NCI-H2196 (cell line): ENCODE measurements at regions not wholly inside any gene's neighbourhood (a gene's known extent, or its start where the extent isn't known, plus 50 kb on each side); places are given as distances from the start of the nearest gene placed in this dataset.

ENCODE experiments used
- DNase-seq: peaks from one replicate; lab custom pipeline; 2025; ENCODE audit not compliant: unreplicated experiment; lab: John Stamatoyannopoulos, UW

GRCh38 chr3:193870376-193871219, 265.4 kb upstream of the HES1 start:
- DNase-seq: no peak

GRCh38 chr3:193871220-193871485, 264.8 kb upstream of the HES1 start:
- DNase-seq: no peak

DNA sequence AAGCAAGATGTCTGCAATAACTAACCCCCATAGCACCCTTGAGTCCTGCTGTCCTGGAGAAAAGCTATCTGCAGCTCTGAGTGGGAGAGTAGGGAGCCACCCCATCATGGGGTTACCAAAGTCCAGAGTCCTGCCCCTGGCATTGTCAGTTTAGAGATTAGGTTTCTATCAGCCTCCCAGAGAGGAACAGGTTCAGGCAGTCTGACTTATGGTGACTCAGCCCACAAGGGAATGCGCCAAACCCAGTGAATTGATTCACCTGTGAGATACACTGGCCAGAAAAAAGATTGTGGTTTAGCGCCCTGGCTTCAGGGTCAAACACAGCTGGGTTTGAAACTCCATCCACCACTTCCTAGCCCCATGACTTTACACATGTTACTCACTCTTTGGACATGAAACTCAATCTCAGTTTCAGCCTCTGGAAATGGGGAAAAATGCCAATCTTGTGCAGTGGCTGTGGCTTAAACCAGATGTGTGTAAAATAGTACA, 263.6 kb upstream of the HES1 start:
- DNase-seq: peak; percentile 99

GRCh38 chr3:193873426-193874201, 262.3 kb upstream of the HES1 start:
- no peak for DNase-seq

DNA sequence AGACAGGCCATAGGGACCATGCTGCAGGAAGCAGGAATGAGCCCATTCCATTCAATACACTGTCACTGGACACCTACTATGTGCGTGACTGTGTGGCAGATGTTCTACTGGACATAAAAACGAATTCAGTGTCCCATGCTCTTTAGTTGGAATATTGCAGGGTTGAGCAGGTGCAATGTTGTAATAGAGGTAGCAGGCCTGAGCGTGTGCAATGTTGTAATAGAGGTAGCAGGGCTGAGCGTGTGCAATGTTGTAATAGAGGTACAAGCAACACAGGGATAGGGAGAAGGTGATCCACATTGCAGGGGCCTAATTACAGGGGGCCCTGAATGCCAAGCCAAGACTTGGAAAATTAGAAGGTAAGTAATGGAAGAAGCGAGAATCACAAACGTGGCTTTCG, 261.4 kb upstream of the HES1 start:
- no peak for DNase-seq

GRCh38 chr3:193874997-193875593, 260.9 kb upstream of the HES1 start:
- DNase-seq: no peak

GRCh38 chr3:193875601-193876321, 260.2 kb upstream of the HES1 start:
- DNase-seq: no peak

DNA sequence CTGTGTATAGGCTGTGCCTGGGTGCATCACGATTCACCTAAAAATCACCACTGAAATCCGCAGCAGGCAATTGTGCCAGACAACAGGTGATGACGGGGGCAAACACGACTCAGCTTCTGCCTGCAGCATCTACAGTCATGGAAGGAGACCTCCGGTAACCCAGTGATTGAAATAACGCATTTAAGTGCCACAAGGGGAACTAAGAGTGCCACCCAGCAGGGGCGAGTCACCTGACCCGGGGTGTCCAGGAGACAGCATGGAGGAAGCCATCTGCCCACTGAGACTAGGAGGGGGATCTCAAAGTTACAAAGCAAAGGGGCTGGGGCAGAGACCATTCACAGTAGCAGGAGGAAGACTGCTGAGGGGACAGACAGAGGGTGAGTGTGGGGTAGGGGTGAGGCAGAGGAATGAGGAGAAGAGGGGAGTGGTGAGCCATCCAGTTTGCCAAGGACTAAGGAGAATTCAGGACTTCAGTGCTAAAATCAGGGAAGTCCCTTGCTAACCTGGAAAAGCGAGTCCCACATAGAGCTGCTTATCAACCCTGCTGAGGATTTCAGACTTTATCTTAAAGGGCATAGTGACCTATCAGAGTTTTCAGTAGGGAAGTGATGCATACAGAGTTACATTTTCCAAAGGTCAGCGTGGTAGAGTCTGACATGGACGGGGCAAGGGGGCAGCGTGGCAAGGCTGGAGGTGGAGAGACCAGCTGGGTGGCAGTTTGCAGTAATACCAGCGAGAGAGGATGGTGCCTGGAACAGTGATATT, 256.7 kb upstream of the HES1 start:
- DNase-seq: no peak

GRCh38 chr3:193879864-193880242, 256.1 kb upstream of the HES1 start:
- no peak for DNase-seq

DNA sequence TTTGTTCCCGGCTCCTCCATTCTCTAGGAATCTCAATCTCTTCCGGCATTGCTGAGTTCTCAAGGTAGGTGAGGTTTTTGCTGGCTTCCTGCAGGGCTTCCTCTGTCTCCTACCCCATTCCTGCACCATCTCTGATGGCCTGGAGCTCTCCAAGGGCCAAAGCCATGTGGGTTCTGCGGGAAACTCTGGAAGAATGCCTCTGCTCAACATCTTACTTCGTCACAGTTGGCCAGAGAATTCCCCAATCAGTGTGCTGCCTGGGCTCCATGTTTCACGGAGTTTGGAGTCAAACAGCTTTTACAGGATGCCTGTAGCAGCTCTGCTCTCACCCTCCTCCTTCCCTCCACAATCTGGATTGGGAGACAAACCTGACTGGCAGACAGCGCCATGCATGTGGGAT, 253.9 kb upstream of the HES1 start:
- DNase-seq: no peak

DNA sequence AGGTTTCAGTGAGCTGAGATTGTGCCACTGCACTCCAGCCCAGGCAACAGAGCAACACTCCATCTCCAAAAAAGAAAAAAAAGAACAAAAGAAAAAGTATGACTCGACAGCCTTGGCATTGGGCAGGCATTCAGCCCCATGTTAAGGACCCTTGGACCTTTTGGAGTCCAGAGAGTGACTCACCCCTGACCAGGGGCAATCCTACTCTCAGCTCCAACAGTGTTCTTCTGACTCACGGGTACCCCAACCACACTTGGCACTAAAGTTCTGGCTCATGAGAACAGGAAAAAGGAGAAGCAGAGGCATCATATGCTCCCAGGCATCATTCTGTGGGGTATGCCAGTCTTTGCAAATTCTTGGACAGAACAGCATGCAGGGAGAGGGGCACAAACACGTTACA, 252.4 kb upstream of the HES1 start:
- DNase-seq: no peak

DNA sequence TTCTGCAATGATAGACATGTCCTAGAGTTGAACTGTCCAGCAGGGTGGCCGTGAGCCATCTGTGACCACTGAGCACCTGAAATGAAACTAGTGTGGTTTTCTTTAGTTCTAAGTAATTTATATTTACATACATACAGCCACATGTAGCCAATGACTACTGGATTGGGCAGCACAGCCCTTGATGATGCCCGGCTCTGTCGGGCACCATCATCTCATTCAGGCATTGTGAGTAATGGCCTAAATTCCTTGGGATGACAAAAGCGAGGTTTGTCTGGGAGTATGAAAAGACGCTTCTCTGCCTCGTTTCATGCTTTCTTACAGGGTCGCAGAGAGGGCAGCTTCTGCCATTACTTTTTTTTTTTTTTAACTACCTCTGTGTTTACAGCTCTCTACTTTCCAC, 251.9 kb upstream of the HES1 start:
- no peak for DNase-seq

DNA sequence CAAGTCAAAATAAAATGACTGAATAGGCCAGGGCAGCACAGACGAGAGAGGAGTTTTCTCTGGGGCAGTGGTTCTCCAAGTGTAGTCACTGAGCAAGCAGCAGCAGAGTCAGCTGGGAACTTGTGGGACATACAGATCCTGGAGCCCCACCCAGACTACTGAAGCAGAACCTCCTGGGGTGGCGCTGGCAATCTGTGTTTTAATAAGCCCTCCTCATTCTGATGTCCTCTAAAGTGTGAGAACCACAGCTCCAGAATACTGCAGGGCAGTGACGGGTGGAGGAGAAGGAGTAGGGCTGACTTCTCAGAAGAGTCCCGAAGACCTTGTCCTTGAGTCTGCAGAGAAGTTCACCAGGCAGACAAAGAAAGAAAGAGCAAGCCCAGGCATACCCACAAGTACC, 251.3 kb upstream of the HES1 start:
- DNase-seq: no peak

GRCh38 chr3:193885832-193886231, 250.1 kb upstream of the HES1 start:
- no peak for DNase-seq

DNA sequence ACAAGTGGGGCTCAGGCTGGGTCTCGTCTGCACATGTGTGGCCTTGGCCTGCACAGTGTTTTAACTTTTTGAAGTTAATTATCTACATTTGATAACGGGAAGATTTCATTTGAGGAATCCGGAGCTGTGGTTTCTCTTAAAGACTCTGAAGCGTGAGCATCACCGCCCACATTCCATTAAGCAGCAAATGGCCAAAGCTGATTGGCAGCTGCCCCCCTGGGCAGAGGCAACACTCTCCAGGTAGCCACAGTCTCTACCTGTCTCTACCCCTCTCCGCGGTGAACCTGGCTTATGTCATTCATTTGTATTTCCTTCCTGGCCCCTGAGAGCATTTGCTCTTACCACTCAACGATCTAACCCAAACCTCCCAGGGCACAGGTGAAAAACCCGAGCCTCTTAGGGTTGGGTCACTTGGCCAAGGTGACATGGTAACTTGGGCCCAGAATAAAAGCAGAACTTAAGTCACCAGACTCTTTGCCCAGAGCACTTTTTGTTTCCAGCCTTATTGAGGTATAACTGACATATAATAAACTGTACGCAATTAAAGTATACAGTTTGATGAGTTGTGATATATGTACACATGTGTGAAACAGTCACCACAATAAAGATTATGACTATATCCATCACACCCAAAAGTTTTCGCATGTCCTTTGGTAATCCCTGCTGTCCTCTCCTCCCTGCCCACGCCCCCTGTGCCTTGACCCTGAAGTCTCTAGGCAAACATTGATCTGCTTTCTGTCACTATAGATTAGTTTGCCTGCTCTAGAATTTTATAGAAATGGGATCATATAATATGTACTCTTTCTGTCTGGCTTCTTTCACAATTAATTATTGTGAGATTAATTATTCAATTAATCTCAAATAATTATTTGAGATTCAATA, 245.7 kb upstream of the HES1 start:
- DNase-seq: no peak

- DNase-seq: peak; percentile 60
Observed at GRCh38 chr3:193894121-193894863, 241.7 kb upstream of the HES1 start.

DNA sequence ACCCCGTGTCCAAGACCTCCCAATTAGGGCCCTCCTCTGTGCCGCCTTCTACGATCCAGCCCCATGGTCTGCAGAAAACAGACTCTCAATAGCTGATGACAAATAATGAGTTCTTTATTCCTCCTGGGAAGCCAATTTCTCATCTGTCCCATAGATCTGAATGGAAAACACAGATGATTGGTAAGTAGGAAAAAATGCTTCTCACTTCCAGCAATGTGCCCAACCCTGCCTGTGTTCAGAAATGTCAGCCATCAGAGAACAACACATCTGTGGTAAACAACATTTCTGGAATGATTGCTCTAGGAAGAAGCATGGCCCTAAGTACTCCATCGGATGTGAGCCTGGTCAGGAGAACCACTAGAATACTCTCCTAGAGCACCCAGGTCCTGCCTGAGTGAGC, 240.5 kb upstream of the HES1 start:
- no peak for DNase-seq

GRCh38 chr3:193896419-193896818, 239.5 kb upstream of the HES1 start:
- no peak for DNase-seq

DNA sequence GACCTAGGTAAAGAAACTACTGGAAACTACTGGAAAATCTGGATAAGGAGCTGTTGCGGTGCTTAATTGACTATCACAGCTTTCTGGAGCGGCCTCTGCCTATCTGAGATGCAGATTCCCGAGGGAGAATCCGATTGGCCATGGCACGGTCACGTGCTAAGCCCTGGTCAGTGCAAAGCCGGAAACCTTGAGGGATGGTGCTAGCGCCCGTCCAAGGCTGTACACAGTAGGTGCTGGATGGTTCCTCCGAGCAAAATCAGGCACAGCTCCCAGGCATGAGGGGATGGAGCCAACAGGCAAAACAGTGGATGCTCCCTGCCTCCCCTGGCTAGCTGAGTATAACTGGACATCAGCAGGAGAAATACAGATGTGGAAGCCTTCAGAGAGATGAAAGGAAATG, 238.7 kb upstream of the HES1 start:
- DNase-seq: no peak
